Heart left ventricle (tissue), 13 donors: ENCODE measurements at regions not wholly inside any gene's neighbourhood (a gene's known extent, or its start where the extent isn't known, plus 50 kb on each side); places are given as distances from the start of the nearest gene placed in this dataset.

Experiments
- POLR2A ChIP-seq, 2 donors: fragments of 450-650 bp; IDR thresholded peaks; one replicate each; pipeline ENCODE4 v1.6.1; 2017; ENCODE audit warnings: antibody characterized with exemption in 2 of 2, mild to moderate bottlenecking in 2 of 2, moderate library complexity in 2 of 2
- TF ChIP-seq, protein P1 (sequence below), 12 donors: fragments of 200-600 bp; sonication (generic) in 4 of 12; IDR thresholded peaks; one replicate each; pipeline versions ENCODE4 v1.5.0 to v1.8.0; 2018 to 2022; ENCODE audit warnings: antibody characterized with exemption in 12 of 12, mild to moderate bottlenecking in 5 of 12
- donor health status: ischemic (EF 13 %, LVEDD 7.1; RV severe dilation, severe dysfunction).
- donor health status: DM: no; HTN: yes; CAD: no.
- donor health status: DM: no; HTN: no; CAD: no.
- donor health status: ischemic (EF 25% LVEDD 6.9; RV normal size, moderate dysfunction).
- donor health status: ischemic (EF 25% LVEDD 5.7; RV mildly dilated, moderate dysfunction).
- donor health status: ischemic (EF 35%, LVEDD 5.7; RV mildly dilated, moderate dysfunction).
- donor health status: nonischemic (EF 11% LVEDD 7.7; RV severe dilation, severe dysfunction).
- donor health status: DM: yes; HTN: yes; CAD: no.
- donor health status: PGD.
- donor health status: ischemic (EF 29% LVEDD 5.4; RV normal size, mild dysfunction).
- donor health status: nonischemic (EF 23%, LVEDD 6.1; RV moderate dilation, normal function).

DNA sequence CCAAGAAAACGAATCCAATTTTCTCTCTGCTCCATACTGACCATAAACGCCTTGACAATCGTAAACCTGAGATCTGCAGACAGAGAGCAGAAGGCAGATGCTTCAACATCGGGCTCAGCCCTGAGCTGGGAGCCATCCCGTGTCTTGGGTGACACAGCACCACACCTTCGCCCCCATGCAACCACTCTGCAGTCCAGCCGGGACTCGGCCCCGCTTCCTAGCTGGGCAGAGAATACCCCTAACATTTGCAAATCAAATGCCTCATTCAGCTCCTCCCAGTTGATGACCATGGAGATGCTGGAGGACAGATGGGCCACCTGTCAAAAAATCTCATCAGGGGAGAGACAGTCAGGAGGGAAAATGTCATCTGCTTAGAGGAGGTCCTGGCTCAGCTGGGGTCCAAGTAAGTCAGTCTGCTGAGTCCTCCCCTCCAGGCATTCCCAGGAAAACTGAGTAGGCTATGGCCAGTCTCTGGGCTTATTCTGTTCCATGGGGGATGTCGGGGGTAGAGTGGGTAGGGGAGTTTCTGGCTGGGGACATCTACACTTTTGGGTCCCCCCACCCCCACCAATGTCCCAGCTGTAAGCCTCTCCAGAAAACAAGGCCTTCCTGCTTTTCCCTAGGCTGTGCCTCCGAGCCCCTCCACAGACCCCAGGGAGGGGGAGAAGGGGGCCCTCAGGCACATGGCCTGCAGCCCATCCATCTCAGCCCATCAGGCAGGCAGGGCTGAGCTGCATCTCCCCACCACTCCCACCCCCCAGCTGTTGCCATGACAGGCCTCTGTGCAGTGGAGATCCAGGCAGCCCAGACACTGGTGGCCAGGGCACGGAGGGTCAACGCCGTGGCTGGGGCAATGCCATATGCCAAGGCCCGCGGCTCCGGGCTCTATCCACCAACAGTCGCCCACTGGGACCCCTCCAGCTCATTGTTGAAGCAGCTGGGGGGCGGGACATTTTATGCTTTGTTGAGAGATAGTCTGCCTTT, 158.6 kb downstream of the AXIN2 start:
- TF ChIP-seq, protein P1, sequence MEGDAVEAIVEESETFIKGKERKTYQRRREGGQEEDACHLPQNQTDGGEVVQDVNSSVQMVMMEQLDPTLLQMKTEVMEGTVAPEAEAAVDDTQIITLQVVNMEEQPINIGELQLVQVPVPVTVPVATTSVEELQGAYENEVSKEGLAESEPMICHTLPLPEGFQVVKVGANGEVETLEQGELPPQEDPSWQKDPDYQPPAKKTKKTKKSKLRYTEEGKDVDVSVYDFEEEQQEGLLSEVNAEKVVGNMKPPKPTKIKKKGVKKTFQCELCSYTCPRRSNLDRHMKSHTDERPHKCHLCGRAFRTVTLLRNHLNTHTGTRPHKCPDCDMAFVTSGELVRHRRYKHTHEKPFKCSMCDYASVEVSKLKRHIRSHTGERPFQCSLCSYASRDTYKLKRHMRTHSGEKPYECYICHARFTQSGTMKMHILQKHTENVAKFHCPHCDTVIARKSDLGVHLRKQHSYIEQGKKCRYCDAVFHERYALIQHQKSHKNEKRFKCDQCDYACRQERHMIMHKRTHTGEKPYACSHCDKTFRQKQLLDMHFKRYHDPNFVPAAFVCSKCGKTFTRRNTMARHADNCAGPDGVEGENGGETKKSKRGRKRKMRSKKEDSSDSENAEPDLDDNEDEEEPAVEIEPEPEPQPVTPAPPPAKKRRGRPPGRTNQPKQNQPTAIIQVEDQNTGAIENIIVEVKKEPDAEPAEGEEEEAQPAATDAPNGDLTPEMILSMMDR (IDR thresholded peaks at IDR 0.05): no peak
- no peak for TF ChIP-seq POLR2A (IDR thresholded peaks at IDR 0.05)
